Activated CD8-positive, alpha-beta memory T cell treated with anti-CD3 and anti-CD28 coated beads, Interleukin-2, amount 10 ng/mL, durations not matched to agents 7 days and 5 days (primary cell): ENCODE measurements at regions not wholly inside any gene's neighbourhood (a gene's known extent, or its start where the extent isn't known, plus 50 kb on each side); places are given as distances from the start of the nearest gene placed in this dataset.

Experiments used
- ATAC-seq: fragments of 150-1000 bp; cut with Tn5 transposase; one replicate; pipeline ENCODE4 v1.10.0; 2021; ENCODE audit warnings: moderate library complexity
- CTCF ChIA-PET: fragments of 350-600 bp; sonication (Branson Sonifier 250); formaldehyde crosslinking; loops from one replicate; lab custom pipeline; 2021; ENCODE audit warnings: antibody characterized with exemption; lab: Charles Lee
- DNase-seq: peaks from one replicate; pipeline ENCODE4 v3.0.0-alpha.2; 2020
- H3K27ac Mint-ChIP-seq: one replicate; pipeline ENCODE4 v1.8.0; 2021; ENCODE audit warnings: mild to moderate bottlenecking, mixed read lengths
- H3K27me3 Mint-ChIP-seq: one replicate; pipeline ENCODE4 v1.8.0; 2021; ENCODE audit warnings: mixed read lengths
- H3K36me3 Mint-ChIP-seq: one replicate; pipeline ENCODE4 v1.8.0; 2021; ENCODE audit warnings: mild to moderate bottlenecking, mixed read lengths
- H3K4me1 Mint-ChIP-seq: one replicate; pipeline ENCODE4 v1.8.0; 2021; ENCODE audit warnings: mixed read lengths
- H3K4me3 Mint-ChIP-seq: one replicate; pipeline ENCODE4 v1.8.0; 2021; ENCODE audit warnings: mild to moderate bottlenecking, moderate library complexity, mixed read lengths
- H3K9me3 Mint-ChIP-seq: one replicate; pipeline ENCODE4 v1.8.0; 2022; ENCODE audit warnings: low read depth, mixed read lengths

DNA sequence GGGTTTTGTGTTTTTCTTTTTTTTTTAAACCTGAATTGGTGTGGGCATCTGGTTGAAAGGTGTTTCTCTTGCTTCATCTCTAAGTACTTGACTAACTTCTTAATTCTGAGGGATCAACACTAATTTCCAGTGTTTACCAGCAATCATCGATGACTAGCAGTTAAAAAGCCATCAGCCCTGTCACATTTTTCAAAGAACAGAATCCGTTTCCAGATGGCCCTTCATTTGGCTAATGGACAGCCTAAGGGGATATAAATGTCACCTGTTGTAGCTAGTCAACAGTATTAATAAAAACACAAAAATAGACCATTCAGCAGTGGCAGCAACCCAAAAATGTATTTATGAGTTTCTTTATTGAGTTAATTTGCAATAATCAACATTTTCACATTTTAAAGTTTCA is 1076.5 kb downstream of the MAT2B start:
- H3K9me3 Mint-ChIP-seq = peaks cover 5% of the 10 kb centered on the region
- no peak overlapping the region for H3K4me3 Mint-ChIP-seq
- ATAC-seq (no peak), DNase-seq (no peak)
- no peak overlapping the region for H3K27ac Mint-ChIP-seq
- no peaks in the 10 kb centered on the region for H3K4me1 Mint-ChIP-seq
- CTCF ChIA-PET = no interaction called here
- no peaks in the 10 kb centered on the region for H3K36me3 Mint-ChIP-seq
- no peaks in the 10 kb centered on the region for H3K27me3 Mint-ChIP-seq

DNA sequence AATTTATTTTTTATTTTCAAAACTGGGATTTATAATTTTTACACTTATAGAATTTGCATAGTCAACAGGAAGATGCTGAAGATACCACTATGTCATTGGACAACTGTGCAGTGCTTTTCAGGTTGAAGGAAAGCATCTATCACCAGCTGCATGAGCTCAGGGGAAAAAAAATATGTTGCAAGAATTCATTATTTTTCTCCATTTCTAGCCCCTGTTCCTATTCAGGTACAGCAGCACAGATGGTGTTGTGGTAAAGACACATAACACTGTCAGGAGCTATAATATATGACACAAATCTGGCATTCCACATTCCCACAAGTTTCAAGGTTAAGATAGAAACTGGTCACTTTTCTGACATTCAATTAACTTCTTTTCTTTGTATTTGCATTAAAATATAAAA is 1088.6 kb downstream of the MAT2B start:
- no peaks in the 10 kb centered on the region for H3K27me3 Mint-ChIP-seq
- CTCF ChIA-PET = no interaction called here
- peaks cover 4% of the 10 kb centered on the region for H3K9me3 Mint-ChIP-seq
- H3K36me3 Mint-ChIP-seq = no peaks in the 10 kb centered on the region
- ATAC-seq (no peak), DNase-seq (no peak)
- no peak overlapping the region for H3K27ac Mint-ChIP-seq
- H3K4me3 Mint-ChIP-seq = no peak overlapping the region
- H3K4me1 Mint-ChIP-seq = no peaks in the 10 kb centered on the region

DNA sequence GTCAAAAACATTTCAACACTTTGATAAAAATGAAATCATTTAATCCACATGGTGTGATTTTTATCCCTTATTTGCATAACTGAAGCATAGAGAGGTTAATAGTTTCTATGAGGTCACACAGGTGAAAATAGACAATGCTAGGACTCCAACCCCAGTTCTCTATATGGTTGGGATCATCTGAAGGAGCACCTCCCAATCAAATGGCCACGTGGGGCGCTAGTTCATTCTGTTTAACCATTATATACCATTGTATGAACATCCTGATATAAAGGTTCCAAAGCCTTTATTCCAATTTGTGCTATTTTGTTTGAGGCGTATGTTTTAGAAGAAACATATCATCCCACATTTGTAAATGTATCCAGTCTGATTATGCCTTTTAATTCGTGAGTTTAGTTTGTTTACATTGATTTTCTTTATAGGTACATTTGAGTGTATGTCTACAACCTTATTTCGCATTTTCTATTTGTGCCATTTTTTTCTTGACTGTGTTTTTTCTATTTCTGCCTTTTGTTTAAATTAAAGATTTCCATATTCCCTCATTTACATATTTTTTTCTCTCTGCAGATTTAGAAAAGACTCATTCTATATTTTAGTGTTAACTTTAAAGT is 1092.0 kb downstream of the MAT2B start:
- Mint-ChIP-seq H3K4me1 (no peaks in the 10 kb centered on the region), H3K36me3 (no peaks in the 10 kb centered on the region), H3K4me3 (no peak overlapping the region), H3K9me3 (peaks cover 11% of the 10 kb centered on the region), H3K27ac (no peak overlapping the region), H3K27me3 (no peaks in the 10 kb centered on the region)
- ATAC-seq = no peak
- CTCF ChIA-PET = no interaction called here
- DNase-seq = no peak

DNA sequence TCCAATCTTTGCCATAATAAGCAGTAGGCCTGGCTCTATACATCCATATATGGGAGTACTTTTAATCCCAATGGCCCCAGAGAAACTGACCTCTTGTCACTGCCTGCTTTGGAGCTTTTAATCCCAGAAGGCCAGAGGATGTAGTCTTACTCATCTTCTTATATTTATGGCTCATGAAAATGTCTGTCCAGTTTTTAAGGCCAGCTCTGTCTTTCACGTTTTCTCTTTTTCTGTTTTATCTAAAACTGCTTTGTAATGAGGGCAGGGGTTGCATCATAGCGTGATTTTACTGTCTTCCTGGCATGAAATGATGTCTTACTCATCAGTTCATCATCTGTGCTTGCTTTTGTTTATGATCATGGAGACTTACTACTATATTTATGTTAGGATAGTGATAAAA is 1094.9 kb downstream of the MAT2B start:
- ATAC-seq (no peak), DNase-seq (no peak)
- Mint-ChIP-seq H3K27me3 (no peaks in the 10 kb centered on the region), H3K27ac (no peak overlapping the region), H3K4me1 (no peaks in the 10 kb centered on the region), H3K4me3 (no peak overlapping the region), H3K9me3 (peaks cover 8% of the 10 kb centered on the region), H3K36me3 (no peaks in the 10 kb centered on the region)
- CTCF ChIA-PET = no interaction called here

DNA sequence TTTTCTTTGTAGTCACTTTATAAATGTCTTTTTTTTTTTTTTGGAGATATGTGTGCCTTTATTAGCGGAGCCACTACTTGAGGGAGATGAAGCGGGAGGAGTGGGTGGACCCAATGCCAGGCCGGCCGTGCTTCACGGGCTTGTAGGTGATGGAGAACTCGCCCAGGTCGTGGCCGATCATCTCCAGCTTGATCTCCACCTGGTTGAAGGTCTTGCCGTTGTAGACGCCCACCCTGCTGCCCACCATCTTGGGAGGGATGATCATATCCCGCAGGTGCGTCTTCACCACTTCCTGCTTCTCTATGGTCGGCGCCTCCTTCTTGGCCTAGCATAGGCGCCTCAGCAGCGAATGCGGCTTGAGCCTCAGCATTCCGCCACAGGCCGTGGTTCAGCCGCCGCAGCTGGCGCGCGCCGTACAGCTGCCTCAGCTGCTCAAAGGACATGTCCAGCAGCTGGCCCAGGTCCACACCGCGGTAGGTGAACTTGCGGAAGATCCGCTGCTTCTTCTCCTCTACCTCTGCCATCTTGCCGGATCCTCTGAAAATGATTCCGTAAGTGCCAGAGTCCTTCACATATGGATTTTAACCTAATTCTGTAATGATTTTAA is 1095.6 kb downstream of the MAT2B start:
- H3K4me3 Mint-ChIP-seq = no peak overlapping the region
- DNase-seq (no peak), ATAC-seq (no peak)
- H3K4me1 Mint-ChIP-seq = no peaks in the 10 kb centered on the region
- peaks cover 9% of the 10 kb centered on the region for H3K9me3 Mint-ChIP-seq
- H3K27ac Mint-ChIP-seq = no peak overlapping the region
- H3K27me3 Mint-ChIP-seq = no peaks in the 10 kb centered on the region
- H3K36me3 Mint-ChIP-seq = no peaks in the 10 kb centered on the region
- CTCF ChIA-PET = no interaction called here

DNA sequence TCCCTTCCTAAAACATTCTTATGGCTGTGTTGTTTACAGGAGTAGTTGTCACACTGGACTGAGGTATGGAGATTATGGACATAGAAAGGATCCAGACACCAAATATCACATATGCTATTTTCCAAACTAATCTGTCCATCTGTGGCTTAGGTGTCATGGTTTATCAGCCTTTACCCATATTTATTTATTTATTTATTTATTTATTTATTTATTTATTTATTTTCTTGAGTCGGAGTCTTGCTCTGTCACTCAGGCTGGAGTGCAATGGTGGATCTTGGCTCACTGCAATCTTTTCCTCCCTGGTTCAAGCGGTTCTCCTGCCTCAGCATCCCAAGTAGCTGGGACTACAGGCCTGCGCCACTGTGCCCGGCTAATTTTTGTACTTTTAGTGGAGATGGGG is 1103.1 kb downstream of the MAT2B start:
- CTCF ChIA-PET = no interaction called here
- no peak overlapping the region for H3K4me3 Mint-ChIP-seq
- DNase-seq (no peak), ATAC-seq (no peak)
- no peaks in the 10 kb centered on the region for H3K36me3 Mint-ChIP-seq
- no peaks in the 10 kb centered on the region for H3K27me3 Mint-ChIP-seq
- no peaks in the 10 kb centered on the region for H3K4me1 Mint-ChIP-seq
- H3K27ac Mint-ChIP-seq = no peak overlapping the region
- H3K9me3 Mint-ChIP-seq = peaks cover 9% of the 10 kb centered on the region

DNA sequence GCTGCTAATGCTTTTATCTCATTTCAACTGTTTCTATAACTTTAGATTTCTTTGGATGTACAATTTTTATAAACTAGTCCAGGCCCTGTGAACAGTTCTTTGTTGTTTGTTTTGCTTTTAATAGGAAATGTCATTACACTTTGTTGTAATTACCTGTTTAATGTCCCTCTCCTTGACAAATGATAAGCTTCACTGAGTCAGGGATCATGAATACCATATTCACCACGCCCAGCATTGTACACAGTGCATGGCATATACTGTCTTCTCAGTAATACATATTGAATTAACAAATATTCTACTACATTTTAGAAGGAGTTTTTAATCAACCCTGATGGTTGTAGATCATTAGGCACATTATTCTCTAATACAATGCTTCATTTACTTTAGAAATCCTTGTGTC is 1105.0 kb downstream of the MAT2B start:
- DNase-seq = no peak
- H3K4me3 Mint-ChIP-seq = no peak overlapping the region
- no peaks in the 10 kb centered on the region for H3K27me3 Mint-ChIP-seq
- no peak overlapping the region for H3K27ac Mint-ChIP-seq
- H3K4me1 Mint-ChIP-seq = no peaks in the 10 kb centered on the region
- no peaks in the 10 kb centered on the region for H3K36me3 Mint-ChIP-seq
- peaks cover 9% of the 10 kb centered on the region for H3K9me3 Mint-ChIP-seq
- CTCF ChIA-PET = no interaction called here
- no peak for ATAC-seq

DNA sequence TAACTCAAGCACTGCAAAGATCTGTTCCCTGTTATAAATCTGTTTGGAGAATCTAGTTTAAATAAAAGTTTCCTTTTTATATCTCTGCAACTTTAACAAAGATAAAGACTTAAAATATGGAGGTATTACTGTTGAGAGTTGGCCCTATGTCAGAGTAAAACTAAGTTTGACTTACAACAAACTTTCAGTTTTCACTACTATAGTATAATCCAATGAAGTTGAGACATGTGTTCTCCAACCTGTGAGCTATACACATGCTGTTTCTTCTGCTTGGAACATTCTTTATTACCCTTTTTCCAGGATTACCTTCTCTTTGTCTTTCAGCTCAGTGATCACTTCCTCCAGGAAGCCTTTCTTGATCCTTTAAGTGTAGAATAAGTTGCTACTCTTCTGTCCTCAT is 1109.3 kb downstream of the MAT2B start:
- Mint-ChIP-seq H3K9me3 (peaks cover 6% of the 10 kb centered on the region), H3K27ac (no peak overlapping the region), H3K4me3 (no peak overlapping the region), H3K36me3 (no peaks in the 10 kb centered on the region), H3K27me3 (no peaks in the 10 kb centered on the region), H3K4me1 (no peaks in the 10 kb centered on the region)
- CTCF ChIA-PET = no interaction called here
- DNase-seq (no peak), ATAC-seq (no peak)

DNA sequence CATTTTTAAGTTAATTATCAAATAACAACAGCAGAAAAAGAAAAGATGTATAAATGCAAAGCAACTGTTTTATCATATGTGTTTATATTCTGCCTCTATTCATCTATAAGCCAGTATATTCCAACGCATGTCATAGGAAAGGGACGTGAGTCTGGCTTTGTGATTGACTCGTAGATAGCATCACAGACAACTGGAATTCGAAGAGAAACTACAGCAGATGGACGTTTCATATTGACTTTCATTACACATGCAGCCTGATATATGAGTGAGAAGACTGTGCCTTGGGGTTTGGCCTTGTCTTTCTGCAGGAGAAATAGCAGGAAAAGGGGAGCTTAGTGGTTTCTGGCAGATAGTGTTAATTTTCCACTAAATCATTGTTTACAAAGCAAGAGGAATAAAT is 1111.9 kb downstream of the MAT2B start:
- H3K36me3 Mint-ChIP-seq = no peaks in the 10 kb centered on the region
- H3K27ac Mint-ChIP-seq = no peak overlapping the region
- CTCF ChIA-PET = no interaction called here
- no peak overlapping the region for H3K4me3 Mint-ChIP-seq
- no peaks in the 10 kb centered on the region for H3K27me3 Mint-ChIP-seq
- DNase-seq (no peak), ATAC-seq (no peak)
- no peaks in the 10 kb centered on the region for H3K4me1 Mint-ChIP-seq
- no peaks in the 10 kb centered on the region for H3K9me3 Mint-ChIP-seq

DNA sequence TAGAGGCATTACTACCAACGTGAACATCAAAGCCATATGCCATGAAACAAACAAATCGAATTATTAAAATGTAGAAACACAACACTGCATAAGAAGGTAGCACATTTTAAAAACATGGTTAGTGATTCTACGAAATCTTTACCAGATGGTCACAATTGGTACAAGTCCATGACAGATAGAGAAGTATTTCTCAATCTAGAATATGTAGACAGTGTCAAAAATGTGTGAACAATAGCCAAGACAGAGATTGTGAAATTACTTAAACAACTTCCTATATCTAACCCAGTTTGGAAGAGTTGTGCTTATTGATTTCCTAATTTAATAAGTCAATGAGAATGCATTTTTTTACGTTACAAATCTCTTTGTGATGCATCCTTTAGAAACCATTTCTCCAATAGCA is 1121.6 kb downstream of the MAT2B start:
- Mint-ChIP-seq H3K4me1 (no peaks in the 10 kb centered on the region), H3K36me3 (no peaks in the 10 kb centered on the region), H3K27ac (no peak overlapping the region), H3K4me3 (no peak overlapping the region), H3K27me3 (no peaks in the 10 kb centered on the region), H3K9me3 (no peaks in the 10 kb centered on the region)
- no peak for DNase-seq
- no peak for ATAC-seq
- CTCF ChIA-PET = no interaction called here

DNA sequence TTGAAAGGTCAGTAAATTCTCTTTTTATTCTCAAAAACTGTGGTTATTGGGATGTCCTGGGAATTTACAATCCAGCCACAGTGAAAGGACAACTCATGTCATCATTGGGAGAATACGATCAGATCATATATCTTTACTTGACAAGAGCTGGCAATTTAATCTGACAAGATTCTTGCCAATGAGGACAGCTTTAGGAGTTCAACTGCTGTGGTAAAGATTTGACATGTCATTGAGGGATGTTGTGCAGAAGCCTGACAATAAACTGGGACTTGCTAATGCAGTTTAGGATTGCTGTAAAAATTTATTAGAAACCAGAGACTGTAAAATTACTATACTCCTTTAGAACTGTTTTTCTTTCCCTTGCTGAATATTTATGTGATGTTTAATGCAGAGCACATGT is 1131.0 kb downstream of the MAT2B start:
- CTCF ChIA-PET = no interaction called here
- DNase-seq (no peak), ATAC-seq (no peak)
- Mint-ChIP-seq H3K9me3 (peaks cover 2% of the 10 kb centered on the region), H3K36me3 (no peaks in the 10 kb centered on the region), H3K27me3 (no peaks in the 10 kb centered on the region), H3K4me3 (no peak overlapping the region), H3K27ac (no peak overlapping the region), H3K4me1 (no peaks in the 10 kb centered on the region)

DNA sequence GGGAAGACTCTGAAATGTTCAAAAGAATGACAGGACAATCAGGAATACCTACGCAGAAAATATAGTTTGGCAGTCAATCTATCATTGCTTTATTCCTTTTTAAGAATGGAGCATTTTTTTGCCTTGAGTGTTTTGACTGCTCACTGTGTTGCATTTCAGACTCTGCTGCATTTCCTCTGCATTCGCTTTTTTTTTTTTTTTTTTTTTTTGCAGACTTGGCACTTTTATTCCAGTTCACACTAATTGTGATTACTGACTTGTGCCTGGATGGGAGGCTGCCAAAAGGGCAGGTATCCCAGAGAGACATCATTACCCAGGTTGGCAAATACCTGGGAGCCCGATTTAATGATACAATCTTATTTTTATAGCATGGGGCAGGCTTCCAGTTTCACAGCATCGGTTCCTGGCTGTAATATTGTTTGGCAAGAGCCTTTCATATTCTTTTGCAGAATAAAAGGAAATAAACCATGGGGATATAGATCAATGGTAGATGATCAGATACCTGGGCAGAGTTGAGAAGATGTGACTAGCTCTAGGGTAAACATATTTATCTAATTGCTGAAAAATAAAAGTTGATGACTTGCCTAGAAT is 1132.6 kb downstream of the MAT2B start:
- no peaks in the 10 kb centered on the region for H3K27me3 Mint-ChIP-seq
- no peaks in the 10 kb centered on the region for H3K36me3 Mint-ChIP-seq
- no peak for DNase-seq
- no peaks in the 10 kb centered on the region for H3K4me1 Mint-ChIP-seq
- H3K9me3 Mint-ChIP-seq = peaks cover 2% of the 10 kb centered on the region
- no peak overlapping the region for H3K27ac Mint-ChIP-seq
- ATAC-seq = no peak
- no peak overlapping the region for H3K4me3 Mint-ChIP-seq
- CTCF ChIA-PET = no interaction called here

DNA sequence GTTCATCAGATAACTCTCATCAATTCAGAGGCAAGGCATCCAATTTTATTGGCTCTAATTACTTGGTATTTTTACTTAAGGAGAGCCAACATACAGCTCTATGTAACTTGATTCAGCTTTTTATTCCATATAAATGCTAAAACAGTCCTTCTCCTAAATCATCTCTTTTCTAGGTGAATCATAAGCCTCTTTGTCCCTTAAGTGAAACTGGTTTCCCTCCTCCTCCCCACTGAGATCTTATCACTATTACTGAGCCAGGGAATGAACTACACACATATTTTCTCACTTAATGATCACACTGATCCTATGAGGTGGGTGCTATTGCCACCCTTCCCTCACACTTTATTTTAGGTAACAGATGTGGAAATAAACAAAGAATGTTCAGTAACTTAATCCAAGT is 1143.8 kb downstream of the MAT2B start:
- H3K4me1 Mint-ChIP-seq = no peaks in the 10 kb centered on the region
- no peaks in the 10 kb centered on the region for H3K27me3 Mint-ChIP-seq
- no peak overlapping the region for H3K4me3 Mint-ChIP-seq
- H3K27ac Mint-ChIP-seq = no peak overlapping the region
- CTCF ChIA-PET = no interaction called here
- no peak for ATAC-seq
- peaks cover 14% of the 10 kb centered on the region for H3K9me3 Mint-ChIP-seq
- no peak for DNase-seq
- no peaks in the 10 kb centered on the region for H3K36me3 Mint-ChIP-seq

DNA sequence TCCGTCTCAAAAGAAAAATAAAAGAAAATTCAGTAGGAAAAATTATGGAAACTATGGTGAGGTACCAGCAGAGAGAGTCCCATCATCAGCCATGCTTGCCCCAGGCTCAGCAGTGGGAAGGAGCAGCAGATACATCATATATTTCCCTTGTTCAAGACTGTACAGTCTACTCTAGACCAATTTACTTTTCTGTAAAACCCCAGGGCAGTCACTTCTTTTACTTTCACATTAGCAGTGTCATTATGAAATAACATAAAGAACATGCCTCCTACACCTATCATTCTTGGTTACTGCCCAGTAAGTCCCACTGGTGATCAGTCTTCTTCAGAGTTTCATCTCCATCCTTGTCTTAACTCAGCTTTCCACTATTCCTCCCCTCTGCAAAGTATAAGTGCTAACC is 1145.0 kb downstream of the MAT2B start:
- ATAC-seq = no peak
- Mint-ChIP-seq H3K4me1 (no peaks in the 10 kb centered on the region), H3K4me3 (no peak overlapping the region), H3K36me3 (no peaks in the 10 kb centered on the region), H3K27me3 (no peaks in the 10 kb centered on the region), H3K9me3 (peaks cover 10% of the 10 kb centered on the region), H3K27ac (no peak overlapping the region)
- no peak for DNase-seq
- CTCF ChIA-PET = no interaction called here
